ENCODE measurements at regions not wholly inside any gene's neighbourhood (a gene's known extent, or its start where the extent isn't known, plus 50 kb on each side); places are given as distances from the start of the nearest gene placed in this dataset.

- dilution Hi-C loops (cut with MboI; ENCODE audit: extremely low pct_ligation_motif_present, low sequenced_read_pairs): no loop called here
- Histone ChIP-seq H3K27ac (ENCODE audit: control insufficient read depth, insufficient read depth, low read length) (no peak overlapping the region), H4K20me1 (ENCODE audit: control insufficient read depth, extremely low read depth, insufficient read depth, low read length) (no peaks in the 10 kb centered on the region), H3K9ac (ENCODE audit: control insufficient read depth, extremely low read depth, insufficient read depth, low read length) (no peak overlapping the region), H3K79me2 (ENCODE audit: control insufficient read depth, insufficient read depth, low read length) (no peaks in the 10 kb centered on the region), H3K36me3 (ENCODE audit: control insufficient read depth in 2 of 2, extremely low read depth in 1 of 2, insufficient read depth in 2 of 2, low read length in 2 of 2) (no peaks in the 10 kb centered on the region), H3K9me3 (ENCODE audit: control insufficient read depth, low read depth, low read length) (peaks cover 4% of the 10 kb centered on the region), H3K9me1 (ENCODE audit: control insufficient read depth, extremely low read depth, insufficient read depth, low read length) (no peaks in the 10 kb centered on the region), H3K27me3 (ENCODE audit: control insufficient read depth, extremely low read depth, insufficient read depth, low read length) (no peaks in the 10 kb centered on the region), H2AFZ (ENCODE audit: control insufficient read depth, low read length) (no peak overlapping the region), H3K4me2 (ENCODE audit: control insufficient read depth, extremely low read depth, insufficient read depth, low read depth, low read length) (no peak overlapping the region), H3K4me1 (ENCODE audit: control insufficient read depth, extremely low read depth, insufficient read depth, low read length) (no peaks in the 10 kb centered on the region), H3K4me3 (ENCODE audit: control insufficient read depth in 2 of 3, extremely low read depth in 1 of 3, insufficient read depth in 2 of 3, low read depth in 1 of 3, low read length in 3 of 3) (no peak overlapping the region)
- TF ChIP-seq CTCF (optimal IDR thresholded peaks at IDR 0.05 in 1 of 3, IDR thresholded peaks at IDR 0.05 in 1 of 3, conservative IDR thresholded peaks at IDR 0.05 in 1 of 3; ENCODE audit: extremely low read depth in 1 of 3, insufficient read depth in 2 of 3, low read length in 3 of 3): no peak
- DNase-seq (ENCODE audit: low read depth, low spot score): no peak
- FAIRE-seq: no peak
Observed at GRCh38 chr16:26680671-26681070, 386.1 kb upstream of the C16orf82 start.

- Histone ChIP-seq H3K79me2 (ENCODE audit: control insufficient read depth, insufficient read depth, low read length) (no peaks in the 10 kb centered on the region), H3K4me2 (ENCODE audit: control insufficient read depth, extremely low read depth, insufficient read depth, low read depth, low read length) (no peak overlapping the region), H3K9me3 (ENCODE audit: control insufficient read depth, low read depth, low read length) (peaks cover 8% of the 10 kb centered on the region), H3K9ac (ENCODE audit: control insufficient read depth, extremely low read depth, insufficient read depth, low read length) (no peak overlapping the region), H3K4me3 (ENCODE audit: control insufficient read depth in 2 of 3, extremely low read depth in 1 of 3, insufficient read depth in 2 of 3, low read depth in 1 of 3, low read length in 3 of 3) (no peak overlapping the region), H3K27me3 (ENCODE audit: control insufficient read depth, extremely low read depth, insufficient read depth, low read length) (no peaks in the 10 kb centered on the region), H4K20me1 (ENCODE audit: control insufficient read depth, extremely low read depth, insufficient read depth, low read length) (no peaks in the 10 kb centered on the region), H3K27ac (ENCODE audit: control insufficient read depth, insufficient read depth, low read length) (no peak overlapping the region), H3K4me1 (ENCODE audit: control insufficient read depth, extremely low read depth, insufficient read depth, low read length) (no peaks in the 10 kb centered on the region), H3K36me3 (ENCODE audit: control insufficient read depth in 2 of 2, extremely low read depth in 1 of 2, insufficient read depth in 2 of 2, low read length in 2 of 2) (no peaks in the 10 kb centered on the region), H2AFZ (ENCODE audit: control insufficient read depth, low read length) (no peak overlapping the region), H3K9me1 (ENCODE audit: control insufficient read depth, extremely low read depth, insufficient read depth, low read length) (no peaks in the 10 kb centered on the region)
- TF ChIP-seq CTCF (optimal IDR thresholded peaks at IDR 0.05 in 1 of 3, IDR thresholded peaks at IDR 0.05 in 1 of 3, conservative IDR thresholded peaks at IDR 0.05 in 1 of 3; ENCODE audit: extremely low read depth in 1 of 3, insufficient read depth in 2 of 3, low read length in 3 of 3): no peak
- no peak for TF ChIP-seq EZH2 (IDR thresholded peaks at IDR 0.05; ENCODE audit: low read length)
- FAIRE-seq (no peak), DNase-seq (ENCODE audit: low read depth, low spot score) (no peak)
- dilution Hi-C loops (cut with MboI; ENCODE audit: extremely low pct_ligation_motif_present, low sequenced_read_pairs): no loop called here
Observed at GRCh38 chr16:26688105-26688504, 378.6 kb upstream of the C16orf82 start.
